Retinal pigment epithelial cell (primary cell): ENCODE measurements at regions not wholly inside any gene's neighbourhood (a gene's known extent, or its start where the extent isn't known, plus 50 kb on each side); places are given as distances from the start of the nearest gene placed in this dataset.

ENCODE experiments used
- DNase-seq: peaks from one replicate; pipeline ENCODE4 v3.0.0-alpha.2; 2010; ENCODE audit warnings: low read depth
- H3K4me3 ChIP-seq: 2 replicates; pipeline ENCODE4 v1.5.1; 2011; ENCODE audit warnings: mild to moderate bottlenecking, low read length, control low read depth, moderate library complexity
- CTCF ChIP-seq: conservative IDR thresholded peaks from 2 replicates; pipeline ENCODE4 v1.5.1; 2011; ENCODE audit warnings: low read depth, low read length, control low read depth, inconsistent platforms

- no peak for DNase-seq
- TF ChIP-seq CTCF: no peak
Measured at GRCh38 chr1:5522531-5523145, 469.6 kb downstream of the NPHP4 start.

GRCh38 chr1:5519366-5520135, 472.7 kb downstream of the NPHP4 start:
- no peak overlapping the region for H3K4me3 ChIP-seq
- DNase-seq: no peak
- no peak for TF ChIP-seq CTCF

More at GRCh38 chr1:5522531-5523145, 469.6 kb downstream of the NPHP4 start:
- no peak overlapping the region for H3K4me3 ChIP-seq

- no peak overlapping the region for H3K4me3 ChIP-seq
- no peak for DNase-seq
- TF ChIP-seq CTCF: no peak
Measured at GRCh38 chr1:5516756-5517155, 475.5 kb downstream of the NPHP4 start.

- no peak overlapping the region for H3K4me3 ChIP-seq
- no peak for DNase-seq
- no peak for TF ChIP-seq CTCF
Measured at GRCh38 chr1:5515501-5515900, 476.7 kb downstream of the NPHP4 start.

GRCh38 chr1:5514527-5515183, 477.6 kb downstream of the NPHP4 start:
- TF ChIP-seq CTCF: peak; percentile 97
- H3K4me3 ChIP-seq: no peak overlapping the region
- no peak for DNase-seq

GRCh38 chr1:5513846-5514526, 478.2 kb downstream of the NPHP4 start:
- H3K4me3 ChIP-seq: no peak overlapping the region
- no peak for TF ChIP-seq CTCF
- DNase-seq: no peak
